Astrocyte (in vitro differentiated cells and primary cell): ENCODE measurements at regions not wholly inside any gene's neighbourhood (a gene's known extent, or its start where the extent isn't known, plus 50 kb on each side); places are given as distances from the start of the nearest gene placed in this dataset.

Experiments used
- CTCF ChIP-seq: IDR thresholded peaks from 2 replicates; pipeline ENCODE4 v1.5.1; 2011; ENCODE audit warnings: low read depth, mild to moderate bottlenecking, inconsistent platforms, low read length, moderate library complexity; ENCODE audit not compliant: insufficient read depth
- EZH2 ChIP-seq: IDR thresholded peaks from 2 replicates; pipeline ENCODE4 v1.6.1; 2012; ENCODE audit warnings: mild to moderate bottlenecking, low read length, inconsistent platforms; ENCODE audit not compliant: insufficient read depth

- no peak for TF ChIP-seq CTCF
- no peak for TF ChIP-seq EZH2
Measured at GRCh38 chrX:33447285-33447684, 235.9 kb upstream of the DMD start.
